HEK293 (cell line): ENCODE measurements at regions not wholly inside any gene's neighbourhood (a gene's known extent, or its start where the extent isn't known, plus 50 kb on each side); places are given as distances from the start of the nearest gene placed in this dataset.

Experiments
- CTCF ChIA-PET: fragments of 350-600 bp; formaldehyde crosslinking; extraction: SDS; loops from one replicate; lab custom pipeline; 2021; ENCODE audit warnings: antibody characterized with exemption; lab: Yijun Ruan, JAX
- POLR2A ChIA-PET: fragments of 300-600 bp; formaldehyde crosslinking; extraction: SDS; loops from one replicate; lab custom pipeline; 2020; ENCODE audit warnings: antibody characterized with exemption, inconsistent platforms; lab: Yijun Ruan, JAX
- H3K27ac ChIP-seq: fragments of 200-500 bp; sonication (Bioruptor generic); 2 replicates; pipeline ENCODE4 v1.5.1; 2014; ENCODE audit warnings: low read depth, low read length, control low read depth, inconsistent platforms; ENCODE audit errors: extremely low read depth
- H3K36me3 ChIP-seq, 2 experiments: fragments of 200-500 bp in 1 of 2; sonication (Bioruptor generic) in 1 of 2; 1 replicate in 1 of 2; 2 replicates in 1 of 2; pipeline ENCODE4 v1.5.1; 2014 to 2017; ENCODE audit warnings: inconsistent platforms in 2 of 2, low read length in 2 of 2; ENCODE audit not compliant: control insufficient read depth in 2 of 2, insufficient read depth in 1 of 2
- H3K4me1 ChIP-seq: fragments of 200-500 bp; sonication (Bioruptor generic); 2 replicates; pipeline ENCODE4 v1.5.1; 2014; ENCODE audit warnings: mild to moderate bottlenecking, low read length, inconsistent platforms; ENCODE audit not compliant: control insufficient read depth, insufficient read depth
- H3K4me3 ChIP-seq: 2 replicates; pipeline ENCODE4 v1.5.1; 2011; ENCODE audit warnings: low read depth, mild to moderate bottlenecking, control low read depth, low read length, moderate library complexity
- H3K9me3 ChIP-seq: fragments of 200-500 bp; sonication (Bioruptor generic); 2 replicates; pipeline ENCODE4 v1.5.1; 2014; ENCODE audit warnings: low read depth, low read length, inconsistent platforms; ENCODE audit not compliant: control insufficient read depth, insufficient read depth
- KLF9 ChIP-seq: fragments of 450-650 bp; formaldehyde crosslinking; IDR thresholded peaks from 2 replicates; pipeline ENCODE4 v1.5.1; 2016; ENCODE audit warnings: missing biosample characterization, missing genetic modification characterization, low read depth
- MEIS1 ChIP-seq: sonication (generic); formaldehyde crosslinking; IDR thresholded peaks from 2 replicates; pipeline ENCODE4 v1.8.1; 2022; ENCODE audit warnings: missing genetic modification reagents, mild to moderate bottlenecking, borderline replicate concordance
- SCRT2 ChIP-seq: fragments of 450-650 bp; formaldehyde crosslinking; IDR thresholded peaks from 2 replicates; pipeline ENCODE4 v1.5.1; 2016; ENCODE audit warnings: missing biosample characterization, missing genetic modification characterization
- ZBTB1 ChIP-seq: fragments of 450-650 bp; formaldehyde crosslinking; IDR thresholded peaks from 2 replicates; pipeline ENCODE4 v1.5.1; 2016; ENCODE audit warnings: missing biosample characterization, missing genetic modification characterization
- ZBTB26 ChIP-seq: fragments of 450-650 bp; formaldehyde crosslinking; optimal IDR thresholded peaks from 2 replicates; pipeline ENCODE3; 2016; ENCODE audit warnings: missing biosample characterization, mild to moderate bottlenecking, missing genetic modification characterization
- ZBTB48 ChIP-seq: fragments of 450-650 bp; formaldehyde crosslinking; IDR thresholded peaks from 2 replicates; pipeline ENCODE4 v1.5.1; 2016; ENCODE audit warnings: missing biosample characterization, missing genetic modification characterization
- ZBTB8A ChIP-seq: fragments of 450-650 bp; formaldehyde crosslinking; IDR thresholded peaks from 2 replicates; pipeline ENCODE4 v1.5.1; 2016; ENCODE audit warnings: missing biosample characterization, missing genetic modification characterization
- ZNF175 ChIP-seq: fragments of 450-650 bp; formaldehyde crosslinking; IDR thresholded peaks from 2 replicates; pipeline ENCODE4 v1.5.1; 2016; ENCODE audit warnings: missing biosample characterization, missing genetic modification characterization
- ZNF2 ChIP-seq: fragments of 450-650 bp; formaldehyde crosslinking; IDR thresholded peaks from 2 replicates; pipeline ENCODE4 v1.5.1; 2016; ENCODE audit warnings: missing biosample characterization, missing genetic modification characterization
- ZNF221 ChIP-seq: fragments of 450-650 bp; formaldehyde crosslinking; IDR thresholded peaks from 2 replicates; pipeline ENCODE4 v1.5.1; 2017; ENCODE audit warnings: missing biosample characterization, missing genetic modification characterization, borderline replicate concordance
- ZNF311 ChIP-seq: fragments of 450-650 bp; formaldehyde crosslinking; IDR thresholded peaks from 2 replicates; pipeline ENCODE4 v1.5.1; 2017; ENCODE audit warnings: missing biosample characterization, missing genetic modification characterization, borderline replicate concordance
- ZNF324 ChIP-seq: fragments of 450-650 bp; formaldehyde crosslinking; IDR thresholded peaks from 2 replicates; pipeline ENCODE4 v1.5.1; 2016; ENCODE audit warnings: missing biosample characterization, missing genetic modification characterization
- ZNF529 ChIP-seq: fragments of 450-650 bp; formaldehyde crosslinking; IDR thresholded peaks from 2 replicates; pipeline ENCODE4 v1.5.1; 2017; ENCODE audit warnings: missing genetic modification characterization, missing biosample characterization; ENCODE audit not compliant: insufficient replicate concordance
- ZNF549 ChIP-seq: fragments of 450-650 bp; IDR thresholded peaks from 2 replicates; pipeline ENCODE4 v1.5.1; 2018; ENCODE audit warnings: missing biosample characterization, missing genetic modification characterization, mild to moderate bottlenecking, inconsistent platforms, moderate library complexity
- ZNF626 ChIP-seq: fragments of 450-650 bp; sonication (Bioruptor Pico); formaldehyde crosslinking; IDR thresholded peaks from 2 replicates; pipeline ENCODE4 v1.5.1; 2018; ENCODE audit warnings: missing biosample characterization, missing genetic modification characterization, inconsistent platforms
- ZNF837 ChIP-seq: fragments of 450-650 bp; formaldehyde crosslinking; IDR thresholded peaks from 2 replicates; pipeline ENCODE4 v1.5.1; 2016; ENCODE audit warnings: missing biosample characterization, missing genetic modification characterization
- ZNF843 ChIP-seq: fragments of 450-650 bp; formaldehyde crosslinking; IDR thresholded peaks from 2 replicates; pipeline ENCODE4 v1.5.1; 2016; ENCODE audit warnings: missing biosample characterization, missing genetic modification characterization
- TF ChIP-seq, protein P1 (sequence below): fragments of 450-650 bp; formaldehyde crosslinking; conservative IDR thresholded peaks from 2 replicates; pipeline ENCODE4 v1.5.1; 2016; ENCODE audit warnings: low read depth, missing biosample characterization, missing genetic modification characterization
- TF ChIP-seq, protein P2 (sequence below): fragments of 450-650 bp; formaldehyde crosslinking; IDR thresholded peaks from 2 replicates; pipeline ENCODE4 v1.5.1; 2017; ENCODE audit warnings: missing biosample characterization, missing genetic modification characterization

GRCh38 chr1:55781003-55781402, 565.8 kb upstream of the USP24 start:
- H3K27ac ChIP-seq, result no peak overlapping the region
- no peaks in the 10 kb centered on the region; the same call in 1 of the 2 replicates for H3K4me1 ChIP-seq
- H3K4me3 ChIP-seq, result no peak overlapping the region
- no peaks in the 10 kb centered on the region for H3K9me3 ChIP-seq
- no peaks in the 10 kb centered on the region for H3K36me3 ChIP-seq
- ChIA-PET CTCF (no interaction called here), POLR2A (no interaction called here)
- peak; percentile 78 for TF ChIP-seq ZNF549 (tag by site-specific recombination)
- no peak for TF ChIP-seq ZBTB48 (tag by site-specific recombination)
- TF ChIP-seq, all 188 proteins: peak for 1

DNA sequence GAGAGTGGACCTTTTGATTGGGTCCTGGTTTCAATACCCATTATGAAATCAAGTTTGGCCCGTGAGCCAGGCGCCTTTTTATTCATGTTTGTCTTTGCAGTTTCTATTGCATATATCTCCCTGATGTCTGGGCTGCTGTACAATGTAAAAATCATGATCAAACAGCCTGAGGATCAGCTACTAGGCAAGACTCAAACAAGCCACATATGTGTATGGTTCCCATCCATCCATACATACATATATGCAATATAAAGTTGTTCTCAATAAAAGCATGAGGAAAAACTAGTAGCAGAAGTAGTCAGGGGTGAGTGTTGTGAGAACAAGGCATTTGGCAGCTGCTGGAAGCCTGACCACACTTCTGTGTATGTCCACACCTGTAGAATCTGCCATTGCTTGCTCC, 562.4 kb upstream of the USP24 start:
- no peak overlapping the region for H3K27ac ChIP-seq
- H3K4me3 ChIP-seq, result no peak overlapping the region
- POLR2A ChIA-PET, result no interaction called here
- H3K4me1 ChIP-seq, result no peaks in the 10 kb centered on the region; the same call in 1 of the 2 replicates
- H3K36me3 ChIP-seq, result no peaks in the 10 kb centered on the region
- no peaks in the 10 kb centered on the region for H3K9me3 ChIP-seq
- CTCF ChIA-PET, result no interaction called here
- TF ChIP-seq, protein P1, sequence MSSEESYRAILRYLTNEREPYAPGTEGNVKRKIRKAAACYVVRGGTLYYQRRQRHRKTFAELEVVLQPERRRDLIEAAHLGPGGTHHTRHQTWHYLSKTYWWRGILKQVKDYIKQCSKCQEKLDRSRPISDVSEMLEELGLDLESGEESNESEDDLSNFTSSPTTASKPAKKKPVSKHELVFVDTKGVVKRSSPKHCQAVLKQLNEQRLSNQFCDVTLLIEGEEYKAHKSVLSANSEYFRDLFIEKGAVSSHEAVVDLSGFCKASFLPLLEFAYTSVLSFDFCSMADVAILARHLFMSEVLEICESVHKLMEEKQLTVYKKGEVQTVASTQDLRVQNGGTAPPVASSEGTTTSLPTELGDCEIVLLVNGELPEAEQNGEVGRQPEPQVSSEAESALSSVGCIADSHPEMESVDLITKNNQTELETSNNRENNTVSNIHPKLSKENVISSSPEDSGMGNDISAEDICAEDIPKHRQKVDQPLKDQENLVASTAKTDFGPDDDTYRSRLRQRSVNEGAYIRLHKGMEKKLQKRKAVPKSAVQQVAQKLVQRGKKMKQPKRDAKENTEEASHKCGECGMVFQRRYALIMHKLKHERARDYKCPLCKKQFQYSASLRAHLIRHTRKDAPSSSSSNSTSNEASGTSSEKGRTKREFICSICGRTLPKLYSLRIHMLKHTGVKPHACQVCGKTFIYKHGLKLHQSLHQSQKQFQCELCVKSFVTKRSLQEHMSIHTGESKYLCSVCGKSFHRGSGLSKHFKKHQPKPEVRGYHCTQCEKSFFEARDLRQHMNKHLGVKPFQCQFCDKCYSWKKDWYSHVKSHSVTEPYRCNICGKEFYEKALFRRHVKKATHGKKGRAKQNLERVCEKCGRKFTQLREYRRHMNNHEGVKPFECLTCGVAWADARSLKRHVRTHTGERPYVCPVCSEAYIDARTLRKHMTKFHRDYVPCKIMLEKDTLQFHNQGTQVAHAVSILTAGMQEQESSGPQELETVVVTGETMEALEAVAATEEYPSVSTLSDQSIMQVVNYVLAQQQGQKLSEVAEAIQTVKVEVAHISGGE (tag by site-specific recombination), result no peak
- 0 out of 2 replicates have a peak, but pooled peaks have one; percentile 24 for TF ChIP-seq SCRT2

- CTCF ChIA-PET, result no interaction called here
- TF ChIP-seq ZBTB26 (tag by site-specific recombination), result no peak
- no peak for TF ChIP-seq ZBTB48 (tag by site-specific recombination)
- TF ChIP-seq, protein P2, sequence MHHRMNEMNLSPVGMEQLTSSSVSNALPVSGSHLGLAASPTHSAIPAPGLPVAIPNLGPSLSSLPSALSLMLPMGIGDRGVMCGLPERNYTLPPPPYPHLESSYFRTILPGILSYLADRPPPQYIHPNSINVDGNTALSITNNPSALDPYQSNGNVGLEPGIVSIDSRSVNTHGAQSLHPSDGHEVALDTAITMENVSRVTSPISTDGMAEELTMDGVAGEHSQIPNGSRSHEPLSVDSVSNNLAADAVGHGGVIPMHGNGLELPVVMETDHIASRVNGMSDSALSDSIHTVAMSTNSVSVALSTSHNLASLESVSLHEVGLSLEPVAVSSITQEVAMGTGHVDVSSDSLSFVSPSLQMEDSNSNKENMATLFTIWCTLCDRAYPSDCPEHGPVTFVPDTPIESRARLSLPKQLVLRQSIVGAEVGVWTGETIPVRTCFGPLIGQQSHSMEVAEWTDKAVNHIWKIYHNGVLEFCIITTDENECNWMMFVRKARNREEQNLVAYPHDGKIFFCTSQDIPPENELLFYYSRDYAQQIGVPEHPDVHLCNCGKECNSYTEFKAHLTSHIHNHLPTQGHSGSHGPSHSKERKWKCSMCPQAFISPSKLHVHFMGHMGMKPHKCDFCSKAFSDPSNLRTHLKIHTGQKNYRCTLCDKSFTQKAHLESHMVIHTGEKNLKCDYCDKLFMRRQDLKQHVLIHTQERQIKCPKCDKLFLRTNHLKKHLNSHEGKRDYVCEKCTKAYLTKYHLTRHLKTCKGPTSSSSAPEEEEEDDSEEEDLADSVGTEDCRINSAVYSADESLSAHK (tag by site-specific recombination), result no peak
- TF ChIP-seq ZNF843 (tag by site-specific recombination), result no peak
- TF ChIP-seq ZNF626, result no peak
- TF ChIP-seq ZNF221 (tag by site-specific recombination), result no peak
- TF ChIP-seq ZNF837, result no peak
- no peak for TF ChIP-seq ZNF311 (tag by site-specific recombination)
- TF ChIP-seq, all 188 proteins: peak for 0
- Histone ChIP-seq H3K4me1 (no peaks in the 10 kb centered on the region), H3K27ac (no peak overlapping the region), H3K36me3 (no peaks in the 10 kb centered on the region), H3K9me3 (no peaks in the 10 kb centered on the region), H3K4me3 (no peak overlapping the region)
- POLR2A ChIA-PET, result no interaction called here
Observed at GRCh38 chr1:55775007-55775406, 559.8 kb upstream of the USP24 start.

GRCh38 chr1:55774446-55774845, 559.3 kb upstream of the USP24 start:
- ChIA-PET CTCF (no interaction called here), POLR2A (no interaction called here)
- Histone ChIP-seq H3K4me3 (no peak overlapping the region), H3K36me3 (no peaks in the 10 kb centered on the region), H3K4me1 (no peaks in the 10 kb centered on the region), H3K9me3 (no peaks in the 10 kb centered on the region), H3K27ac (no peak overlapping the region)
- TF ChIP-seq MEIS1 (CRISPR knock-in tag) (no peak), ZNF529 (tag by site-specific recombination) (no peak), ZNF2 (tag by site-specific recombination) (no peak), ZNF175 (tag by site-specific recombination) (no peak), KLF9 (tag by site-specific recombination) (no peak), ZNF324 (tag by site-specific recombination) (no peak), ZBTB8A (tag by site-specific recombination) (no peak), ZBTB1 (tag by site-specific recombination) (no peak)
- TF ChIP-seq, protein P2 (tag by site-specific recombination), result no peak
